ENCODE measurements at regions not wholly inside any gene's neighbourhood (a gene's known extent, or its start where the extent isn't known, plus 50 kb on each side); places are given as distances from the start of the nearest gene placed in this dataset.

DNA sequence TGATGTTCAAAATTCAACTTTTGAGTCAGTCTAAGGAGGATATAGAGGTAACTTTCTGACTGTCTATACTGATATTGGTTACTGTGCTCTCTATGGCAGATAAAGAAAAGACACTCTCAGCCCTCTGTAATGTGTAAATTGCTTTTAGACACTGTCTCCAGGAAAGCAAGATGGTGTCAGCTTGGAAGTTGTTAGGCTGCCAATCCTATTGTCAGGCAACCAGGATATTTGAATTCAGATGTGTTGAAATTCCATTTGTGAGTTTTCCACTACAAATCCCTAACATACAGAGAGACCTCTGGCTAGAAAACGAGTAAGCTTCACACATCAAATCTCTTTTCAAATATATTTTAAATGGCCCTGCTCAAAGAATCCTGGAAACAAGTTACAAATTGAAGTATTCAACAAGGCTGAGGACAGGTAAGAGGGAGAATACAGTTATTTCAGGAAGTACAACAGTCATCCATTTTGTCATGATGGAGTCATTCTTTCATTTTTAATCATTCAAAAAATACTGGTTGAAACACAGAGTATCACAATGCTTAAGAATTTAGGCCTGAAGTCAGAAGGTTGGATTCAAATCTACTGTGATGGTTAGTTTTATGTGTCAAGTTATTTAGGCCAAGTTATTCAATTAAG, 312.0 kb downstream of the OLFM4 start:
- no peak for DNase-seq
- H3K4me1 Mint-ChIP-seq: no peaks in the 10 kb centered on the region
- no peak overlapping the region for H3K4me3 Mint-ChIP-seq
- no peaks in the 10 kb centered on the region for H3K9me3 Mint-ChIP-seq
- H3K27ac Mint-ChIP-seq: no peak overlapping the region
- ChIA-PET POLR2A (no interaction called here), CTCF (no interaction called here)
- no peaks in the 10 kb centered on the region for H3K36me3 Mint-ChIP-seq (ENCODE audit: low read depth)
- no peaks in the 10 kb centered on the region for H3K27me3 Mint-ChIP-seq

DNA sequence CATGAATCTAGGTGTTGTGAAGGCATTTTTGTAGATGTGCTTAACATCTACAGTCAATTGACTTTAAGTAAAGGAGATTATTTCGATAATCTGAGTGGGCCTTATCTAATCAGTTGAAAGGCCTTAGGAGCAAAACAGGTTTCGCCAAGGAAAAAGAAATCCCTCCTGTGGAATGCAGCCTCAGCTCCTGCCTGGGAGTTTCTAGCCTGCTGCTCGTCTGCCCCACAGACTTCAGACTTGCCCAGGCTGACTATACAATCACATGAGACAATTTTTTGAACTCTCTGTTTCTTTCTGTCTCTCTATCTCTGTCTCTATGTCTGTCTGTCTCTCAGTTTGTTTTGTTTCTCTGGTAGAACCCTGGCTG, 312.5 kb downstream of the OLFM4 start:
- Mint-ChIP-seq H3K27ac (no peak overlapping the region), H3K4me3 (no peak overlapping the region), H3K4me1 (no peaks in the 10 kb centered on the region), H3K9me3 (no peaks in the 10 kb centered on the region), H3K27me3 (no peaks in the 10 kb centered on the region), H3K36me3 (ENCODE audit: low read depth) (no peaks in the 10 kb centered on the region)
- CTCF ChIA-PET: no interaction called here
- DNase-seq: no peak
- POLR2A ChIA-PET: no interaction called here

DNA sequence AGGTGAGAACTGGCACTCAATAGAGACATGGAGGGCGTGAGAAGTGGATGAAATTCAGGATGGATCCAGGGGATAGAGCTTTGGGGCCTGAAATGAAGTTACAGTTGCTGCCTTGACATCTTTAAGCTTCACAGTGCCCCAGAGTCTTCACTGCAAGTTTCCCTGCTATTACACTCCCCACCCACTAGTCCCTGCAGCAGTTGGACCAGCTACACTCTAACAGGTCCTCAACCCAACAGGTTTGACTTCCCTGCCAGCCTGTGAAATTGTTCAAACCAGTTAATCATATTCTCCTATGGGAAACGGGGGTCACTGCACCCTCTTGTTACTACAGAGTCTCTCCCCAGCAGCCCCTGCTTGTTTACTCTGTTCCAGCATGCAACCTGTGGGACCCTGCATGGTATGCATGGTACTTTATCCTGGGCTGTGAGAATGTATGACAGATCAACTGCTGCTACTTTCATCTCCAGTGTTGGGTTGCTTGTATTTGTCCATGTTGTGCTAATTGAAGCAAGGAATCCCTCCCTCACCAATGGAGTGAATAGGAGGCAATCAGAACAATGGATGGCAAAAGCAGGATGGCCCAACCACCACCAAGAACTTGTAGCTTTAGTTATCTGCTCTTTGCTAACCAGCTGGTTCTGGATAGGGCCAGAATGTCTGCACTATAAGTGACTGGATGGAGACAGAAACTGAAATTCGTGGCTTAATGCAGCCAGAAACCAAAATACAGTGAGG, 314.2 kb downstream of the OLFM4 start:
- Mint-ChIP-seq H3K27me3 (no peaks in the 10 kb centered on the region), H3K9me3 (no peaks in the 10 kb centered on the region), H3K4me3 (no peak overlapping the region), H3K4me1 (no peaks in the 10 kb centered on the region), H3K36me3 (ENCODE audit: low read depth) (no peaks in the 10 kb centered on the region), H3K27ac (no peak overlapping the region)
- DNase-seq: no peak
- CTCF ChIA-PET: no interaction called here
- POLR2A ChIA-PET: no interaction called here

DNA sequence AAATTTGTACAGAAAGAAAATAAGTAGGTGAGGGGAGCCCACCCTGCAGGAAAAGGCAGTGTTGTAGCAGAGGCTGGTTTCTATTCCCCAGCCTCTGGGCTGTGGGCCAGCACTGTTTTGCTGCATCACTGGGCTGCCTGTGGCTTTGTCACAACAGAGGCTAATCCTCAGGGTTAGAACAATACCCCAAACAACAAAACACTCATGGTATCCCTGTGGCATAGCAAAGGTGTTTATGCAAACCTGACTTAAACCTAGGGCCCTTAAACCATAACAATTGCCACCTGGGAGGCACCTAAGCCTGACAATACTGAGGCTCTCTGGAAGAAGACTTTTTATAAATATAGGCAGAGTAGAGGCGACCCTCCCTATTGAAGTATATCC, 314.7 kb downstream of the OLFM4 start:
- H3K9me3 Mint-ChIP-seq: no peaks in the 10 kb centered on the region
- ChIA-PET CTCF (no interaction called here), POLR2A (no interaction called here)

DNA sequence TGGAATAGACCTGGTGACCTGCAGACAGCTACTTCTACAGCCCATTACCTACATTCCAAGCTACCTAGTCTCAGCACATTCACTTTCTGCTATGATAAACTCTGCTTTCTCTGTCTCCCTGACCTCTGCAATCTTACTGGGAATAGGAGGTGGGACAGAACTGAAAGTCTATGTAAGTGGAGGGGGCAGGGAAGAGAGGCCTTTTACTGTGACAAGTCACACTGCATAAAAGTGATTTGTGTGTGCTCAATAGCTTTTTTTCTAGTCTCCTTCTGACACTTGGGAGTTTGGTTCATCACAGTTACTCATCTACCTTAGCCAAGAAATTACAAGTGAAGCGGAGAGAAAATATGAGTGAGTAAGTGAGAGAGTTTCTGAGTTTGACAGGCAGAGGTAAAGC, 322.4 kb downstream of the OLFM4 start:
- peaks cover 4% of the 10 kb centered on the region for H3K9me3 Mint-ChIP-seq
- no peaks in the 10 kb centered on the region for H3K4me1 Mint-ChIP-seq
- DNase-seq: no peak
- ChIA-PET CTCF (no interaction called here), POLR2A (no interaction called here)
- no peaks in the 10 kb centered on the region for H3K36me3 Mint-ChIP-seq (ENCODE audit: low read depth)
- H3K4me3 Mint-ChIP-seq: no peak overlapping the region
- H3K27ac Mint-ChIP-seq: no peak overlapping the region
- no peaks in the 10 kb centered on the region for H3K27me3 Mint-ChIP-seq

More for the DNA sequence above, 314.7 kb downstream of the OLFM4 start:
- no peak overlapping the region for H3K4me3 Mint-ChIP-seq
- no peaks in the 10 kb centered on the region for H3K4me1 Mint-ChIP-seq
- DNase-seq: no peak
- no peaks in the 10 kb centered on the region for H3K36me3 Mint-ChIP-seq (ENCODE audit: low read depth)
- no peaks in the 10 kb centered on the region for H3K27me3 Mint-ChIP-seq
- H3K27ac Mint-ChIP-seq: no peak overlapping the region

DNA sequence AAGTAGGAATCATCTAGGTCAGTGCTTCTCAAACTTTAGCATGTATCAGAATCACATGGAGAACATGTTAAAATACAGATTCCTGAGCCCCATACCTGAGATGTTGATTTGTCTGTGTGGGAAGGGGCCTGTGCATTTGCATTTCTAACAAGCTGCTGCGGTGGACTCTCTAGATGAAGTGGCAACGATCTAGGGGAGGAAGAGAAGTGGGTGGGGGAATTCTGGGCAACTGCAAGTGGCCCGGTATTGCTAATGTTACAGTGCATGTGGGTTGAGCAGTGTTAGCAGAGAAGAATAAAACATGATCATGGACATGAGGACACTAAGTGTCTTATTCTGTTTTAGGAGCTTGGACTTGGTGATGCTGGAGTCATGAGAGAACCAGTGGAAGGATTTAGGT, 329.0 kb downstream of the OLFM4 start:
- Mint-ChIP-seq H3K9me3 (no peaks in the 10 kb centered on the region), H3K4me1 (no peaks in the 10 kb centered on the region), H3K27me3 (no peaks in the 10 kb centered on the region), H3K4me3 (no peak overlapping the region), H3K36me3 (ENCODE audit: low read depth) (no peaks in the 10 kb centered on the region), H3K27ac (no peak overlapping the region)
- CTCF ChIA-PET: no interaction called here
- no peak for DNase-seq
- POLR2A ChIA-PET: no interaction called here

DNA sequence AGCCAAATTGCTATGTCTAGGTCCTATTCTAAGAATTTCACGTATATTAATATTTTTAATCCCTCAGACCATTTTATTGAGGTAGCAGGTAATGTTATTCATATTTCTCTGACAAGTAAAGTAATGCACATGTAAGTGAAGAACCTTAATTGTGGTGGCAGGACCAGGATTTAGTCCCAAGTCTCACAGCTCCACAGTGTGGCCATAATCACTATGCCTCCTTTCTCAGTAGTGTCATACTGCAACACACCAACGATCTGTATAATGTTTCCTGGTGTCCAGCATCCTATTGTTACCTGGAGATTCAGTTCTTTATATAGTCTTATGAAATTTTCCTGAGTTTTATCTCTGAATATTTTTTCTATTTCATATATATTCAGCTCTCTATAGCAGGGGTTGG, 340.3 kb downstream of the OLFM4 start:
- H3K27ac Mint-ChIP-seq: no peak overlapping the region
- POLR2A ChIA-PET: no interaction called here
- no peaks in the 10 kb centered on the region for H3K27me3 Mint-ChIP-seq
- no peaks in the 10 kb centered on the region for H3K4me1 Mint-ChIP-seq
- DNase-seq: no peak
- no peaks in the 10 kb centered on the region for H3K9me3 Mint-ChIP-seq
- CTCF ChIA-PET: no interaction called here
- no peaks in the 10 kb centered on the region for H3K36me3 Mint-ChIP-seq (ENCODE audit: low read depth)
- no peak overlapping the region for H3K4me3 Mint-ChIP-seq

DNA sequence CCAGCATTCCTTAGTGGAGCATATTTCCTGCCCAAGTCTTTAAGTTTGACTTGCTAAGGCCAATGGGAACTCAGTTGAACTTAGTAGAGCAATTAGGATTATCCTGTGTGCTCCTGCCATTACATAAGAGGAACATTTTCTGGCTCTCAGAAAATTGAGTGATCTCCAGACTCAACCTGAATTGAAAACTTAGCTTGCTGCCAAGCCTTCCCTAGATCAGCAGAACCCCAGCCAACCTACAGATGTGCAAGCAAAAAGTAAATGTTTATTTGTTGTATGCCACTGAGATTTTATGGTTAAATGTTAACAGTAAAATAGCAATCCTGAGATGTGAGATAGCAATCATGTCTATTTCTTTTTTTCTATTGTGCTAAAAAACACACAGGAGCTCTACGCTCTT, 350.9 kb downstream of the OLFM4 start:
- ChIA-PET CTCF (no interaction called here), POLR2A (no interaction called here)
- Mint-ChIP-seq H3K27ac (no peak overlapping the region), H3K36me3 (ENCODE audit: low read depth) (no peaks in the 10 kb centered on the region), H3K4me1 (no peaks in the 10 kb centered on the region), H3K27me3 (no peaks in the 10 kb centered on the region), H3K4me3 (no peak overlapping the region), H3K9me3 (no peaks in the 10 kb centered on the region)
- DNase-seq: no peak

DNA sequence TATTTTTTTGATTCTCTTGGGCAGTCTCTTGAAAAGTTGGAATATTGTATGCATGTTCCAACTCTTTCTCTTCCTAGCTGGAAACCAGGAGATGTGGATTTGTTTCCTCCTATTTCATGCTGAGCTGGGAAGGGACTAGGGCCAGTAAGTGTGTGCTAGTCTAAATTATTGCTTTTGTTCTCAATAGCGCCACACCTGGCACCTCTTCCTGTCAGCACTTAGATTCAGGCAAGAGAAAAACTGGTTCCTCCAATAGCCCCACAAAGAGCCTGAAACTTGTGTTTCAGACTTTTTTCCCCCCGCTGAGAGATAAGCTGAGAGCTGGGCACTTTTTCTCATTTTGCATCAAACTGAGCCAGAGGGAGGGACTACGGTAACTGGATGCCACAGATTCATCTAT, 353.4 kb downstream of the OLFM4 start:
- H3K27ac Mint-ChIP-seq: no peak overlapping the region
- H3K27me3 Mint-ChIP-seq: no peaks in the 10 kb centered on the region
- no peaks in the 10 kb centered on the region for H3K4me1 Mint-ChIP-seq
- no peak overlapping the region for H3K4me3 Mint-ChIP-seq
- ChIA-PET CTCF (no interaction called here), POLR2A (no interaction called here)
- no peak for DNase-seq
- H3K36me3 Mint-ChIP-seq (ENCODE audit: low read depth): no peaks in the 10 kb centered on the region
- H3K9me3 Mint-ChIP-seq: no peaks in the 10 kb centered on the region

DNA sequence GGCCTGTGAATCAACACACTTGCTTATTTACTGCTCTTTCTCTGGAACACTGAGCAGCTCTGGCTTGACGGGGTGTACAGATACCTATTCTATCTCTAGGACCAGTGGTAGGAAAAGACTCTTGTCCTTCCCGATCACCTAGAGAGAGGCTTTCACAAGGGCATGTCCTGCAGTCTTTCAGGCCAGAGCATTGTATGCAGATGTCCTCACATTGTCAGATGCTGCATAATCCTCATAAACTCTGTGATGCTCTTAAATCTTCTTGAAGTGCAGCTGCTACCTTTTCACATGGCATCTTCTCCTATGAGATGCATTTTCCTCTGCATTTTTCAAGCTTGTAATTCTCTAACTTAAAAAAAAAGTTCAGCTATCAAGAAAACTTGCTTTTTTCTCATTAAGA, 369.4 kb downstream of the OLFM4 start:
- no peaks in the 10 kb centered on the region for H3K4me1 Mint-ChIP-seq
- H3K4me3 Mint-ChIP-seq: no peak overlapping the region
- no peaks in the 10 kb centered on the region for H3K36me3 Mint-ChIP-seq (ENCODE audit: low read depth)
- no peaks in the 10 kb centered on the region for H3K9me3 Mint-ChIP-seq
- DNase-seq: no peak
- H3K27ac Mint-ChIP-seq: no peak overlapping the region
- no peaks in the 10 kb centered on the region for H3K27me3 Mint-ChIP-seq
- POLR2A ChIA-PET: no interaction called here
- CTCF ChIA-PET: no interaction called here

DNA sequence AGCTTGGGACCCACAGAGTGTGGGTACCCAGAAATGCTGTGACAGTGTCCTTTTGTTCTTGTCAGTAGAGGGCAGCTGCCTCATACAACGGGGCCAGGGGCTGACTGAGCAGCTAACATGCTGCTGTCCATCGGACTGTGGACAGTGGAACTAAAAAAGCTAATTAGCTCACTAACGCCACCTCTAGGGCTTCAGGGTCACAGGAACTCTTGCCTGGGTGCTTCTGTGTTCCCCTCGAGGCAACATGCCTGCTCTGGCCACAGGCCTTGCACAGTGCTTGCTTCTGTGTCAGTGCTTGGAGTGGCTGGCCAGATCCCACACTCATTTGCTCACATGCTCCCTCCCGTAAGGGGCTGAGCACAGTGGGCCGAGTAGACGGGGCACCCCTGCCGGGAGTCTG, 377.0 kb downstream of the OLFM4 start:
- Mint-ChIP-seq H3K4me3 (no peak overlapping the region), H3K27ac (no peak overlapping the region), H3K27me3 (no peaks in the 10 kb centered on the region), H3K4me1 (no peaks in the 10 kb centered on the region), H3K36me3 (ENCODE audit: low read depth) (no peaks in the 10 kb centered on the region), H3K9me3 (no peaks in the 10 kb centered on the region)
- CTCF ChIA-PET: no interaction called here
- POLR2A ChIA-PET: no interaction called here
- DNase-seq: no peak

DNA sequence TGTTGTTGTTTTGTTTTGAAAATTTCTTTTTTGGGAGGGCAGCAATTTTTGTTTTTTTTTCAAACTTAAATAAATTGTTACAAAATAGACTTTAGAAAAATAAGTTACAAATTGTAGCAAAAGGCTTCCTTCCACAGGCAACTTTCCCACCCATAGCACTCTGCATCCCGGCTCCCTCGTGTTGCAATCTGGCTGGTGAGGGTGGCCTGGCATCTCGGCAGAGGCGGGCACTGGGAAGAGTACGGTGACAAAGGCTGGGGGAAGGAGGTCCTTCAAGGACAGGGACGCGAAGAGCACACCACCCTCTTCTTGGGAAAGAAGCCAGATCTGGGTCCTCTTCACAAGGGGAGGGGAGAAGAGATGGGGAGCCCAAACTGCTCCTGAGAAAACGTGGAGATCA, 379.7 kb downstream of the OLFM4 start:
- POLR2A ChIA-PET: no interaction called here
- no peaks in the 10 kb centered on the region for H3K4me1 Mint-ChIP-seq
- H3K27ac Mint-ChIP-seq: no peak overlapping the region
- no peaks in the 10 kb centered on the region for H3K36me3 Mint-ChIP-seq (ENCODE audit: low read depth)
- CTCF ChIA-PET: no interaction called here
- no peaks in the 10 kb centered on the region for H3K27me3 Mint-ChIP-seq
- no peak overlapping the region for H3K4me3 Mint-ChIP-seq
- no peaks in the 10 kb centered on the region for H3K9me3 Mint-ChIP-seq
- no peak for DNase-seq

DNA sequence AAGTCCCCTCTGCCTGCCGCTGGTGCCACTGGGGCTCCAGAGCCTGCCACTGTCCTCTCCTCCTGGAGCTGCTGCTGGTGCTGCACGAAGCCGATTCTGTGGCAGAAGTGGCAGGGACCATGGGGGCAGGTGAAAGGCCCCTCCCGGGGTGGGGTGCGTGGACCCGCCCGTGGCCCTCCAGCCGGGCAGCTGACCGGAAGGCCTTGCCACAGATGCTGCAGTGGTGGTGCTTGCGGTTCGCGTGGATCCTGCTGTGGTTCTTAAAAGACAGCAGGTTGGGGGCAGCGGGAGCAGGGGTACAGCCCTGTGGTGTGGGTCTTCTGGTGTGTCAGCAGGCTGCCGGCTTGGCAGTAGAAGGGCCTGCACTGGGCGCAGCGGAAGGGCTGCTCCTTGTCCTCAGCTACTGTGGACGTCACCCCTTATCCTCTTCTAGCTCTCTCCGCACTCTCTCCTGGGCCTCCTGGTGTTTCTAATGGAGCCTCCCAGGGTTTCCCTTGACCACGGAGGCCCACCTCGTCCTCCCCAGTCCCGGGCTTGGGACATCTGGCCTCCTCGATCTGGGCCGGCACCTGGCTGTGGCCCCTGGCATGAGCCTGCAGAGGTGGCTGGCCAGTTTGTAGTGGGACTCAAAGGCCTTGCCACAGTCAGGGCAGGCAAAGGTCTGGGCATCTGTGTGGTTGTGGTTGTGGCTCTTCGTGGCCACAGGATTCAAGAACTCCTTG, 380.4 kb downstream of the OLFM4 start:
- Mint-ChIP-seq H3K4me3 (no peak overlapping the region), H3K4me1 (no peaks in the 10 kb centered on the region), H3K27ac (no peak overlapping the region), H3K9me3 (no peaks in the 10 kb centered on the region), H3K27me3 (no peaks in the 10 kb centered on the region), H3K36me3 (ENCODE audit: low read depth) (no peaks in the 10 kb centered on the region)
- no peak for DNase-seq
- ChIA-PET POLR2A (no interaction called here), CTCF (no interaction called here)

DNA sequence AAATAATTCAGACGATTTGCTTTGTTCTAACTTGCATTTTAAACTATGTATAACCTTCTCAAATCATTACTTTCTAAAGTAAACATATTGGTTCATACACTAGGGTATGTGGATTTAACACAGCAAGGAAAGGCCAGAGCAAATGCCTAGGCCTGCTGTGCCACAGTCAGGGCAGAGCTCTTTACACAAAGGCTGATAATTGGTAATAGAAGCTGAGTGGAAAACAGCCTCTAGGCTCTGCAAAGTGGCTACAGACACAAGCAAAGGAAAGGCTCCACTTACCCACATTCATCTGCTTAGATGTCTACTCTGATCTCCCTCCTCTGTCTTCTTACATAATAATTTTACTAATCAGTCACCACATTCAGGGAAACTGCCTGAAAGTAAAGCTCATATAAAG, 382.9 kb downstream of the OLFM4 start:
- DNase-seq: no peak
- Mint-ChIP-seq H3K27me3 (no peaks in the 10 kb centered on the region), H3K4me3 (no peak overlapping the region), H3K9me3 (no peaks in the 10 kb centered on the region), H3K4me1 (no peaks in the 10 kb centered on the region), H3K36me3 (ENCODE audit: low read depth) (no peaks in the 10 kb centered on the region), H3K27ac (no peak overlapping the region)
- CTCF ChIA-PET: no interaction called here
- POLR2A ChIA-PET: no interaction called here

All from activated CD4-positive, alpha-beta T cell treated with anti-CD3 and anti-CD28 coated beads, Interleukin-2, amount 10 ng/mL, durations not matched to agents 7 days and 5 days (primary cell).